Loucy (cell line): ENCODE measurements at regions not wholly inside any gene's neighbourhood (a gene's known extent, or its start where the extent isn't known, plus 50 kb on each side); places are given as distances from the start of the nearest gene placed in this dataset.

Experiments
- EZH2phosphoT487 ChIP-seq: fragments of 200-600 bp; IDR thresholded peaks from 2 replicates; pipeline ENCODE4 v1.6.1; 2018; ENCODE audit warnings: antibody characterized with exemption, mild to moderate bottlenecking, moderate library complexity, borderline replicate concordance
- TF ChIP-seq, protein P1 (sequence below): fragments of 200-600 bp; sonication (generic); conservative IDR thresholded peaks from 2 replicates; pipeline ENCODE4 v1.5.1; 2014; ENCODE audit warnings: mild to moderate bottlenecking, antibody characterized with exemption, low read length

DNA sequence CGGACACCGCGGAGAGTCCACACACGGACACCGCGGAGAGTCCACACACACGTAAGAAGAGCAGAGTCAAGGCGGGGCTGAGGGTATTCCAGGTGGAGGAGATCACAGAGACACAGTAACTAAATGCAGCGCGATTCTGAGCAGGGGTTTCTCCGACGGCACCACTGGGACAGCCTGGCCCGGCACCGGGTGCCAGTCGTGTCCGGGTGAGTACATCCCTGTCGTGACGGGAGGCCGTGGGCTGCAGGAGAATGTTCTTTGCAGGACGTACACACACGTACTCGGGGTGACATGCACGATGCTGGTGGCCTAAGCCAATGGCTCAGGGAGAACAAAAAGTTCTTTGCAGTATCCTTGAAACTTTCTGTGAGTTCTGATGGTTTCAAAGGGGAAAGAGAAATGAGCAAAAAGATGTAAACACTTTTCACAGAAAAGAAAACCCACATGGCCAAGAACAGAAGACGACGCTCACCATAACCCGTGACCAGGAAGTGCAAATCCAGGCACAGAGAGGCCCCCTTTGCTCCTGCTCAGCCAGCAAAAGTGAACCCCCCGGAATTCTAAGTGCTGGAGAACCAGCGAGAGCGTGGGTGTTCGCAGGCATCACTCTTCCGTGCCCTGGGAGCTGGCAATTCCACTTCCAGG is 53.7 kb upstream of the METRNL start:
- TF ChIP-seq, protein P1, sequence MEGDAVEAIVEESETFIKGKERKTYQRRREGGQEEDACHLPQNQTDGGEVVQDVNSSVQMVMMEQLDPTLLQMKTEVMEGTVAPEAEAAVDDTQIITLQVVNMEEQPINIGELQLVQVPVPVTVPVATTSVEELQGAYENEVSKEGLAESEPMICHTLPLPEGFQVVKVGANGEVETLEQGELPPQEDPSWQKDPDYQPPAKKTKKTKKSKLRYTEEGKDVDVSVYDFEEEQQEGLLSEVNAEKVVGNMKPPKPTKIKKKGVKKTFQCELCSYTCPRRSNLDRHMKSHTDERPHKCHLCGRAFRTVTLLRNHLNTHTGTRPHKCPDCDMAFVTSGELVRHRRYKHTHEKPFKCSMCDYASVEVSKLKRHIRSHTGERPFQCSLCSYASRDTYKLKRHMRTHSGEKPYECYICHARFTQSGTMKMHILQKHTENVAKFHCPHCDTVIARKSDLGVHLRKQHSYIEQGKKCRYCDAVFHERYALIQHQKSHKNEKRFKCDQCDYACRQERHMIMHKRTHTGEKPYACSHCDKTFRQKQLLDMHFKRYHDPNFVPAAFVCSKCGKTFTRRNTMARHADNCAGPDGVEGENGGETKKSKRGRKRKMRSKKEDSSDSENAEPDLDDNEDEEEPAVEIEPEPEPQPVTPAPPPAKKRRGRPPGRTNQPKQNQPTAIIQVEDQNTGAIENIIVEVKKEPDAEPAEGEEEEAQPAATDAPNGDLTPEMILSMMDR = no peak
- no peak for TF ChIP-seq EZH2phosphoT487
